ENCODE measurements at regions not wholly inside any gene's neighbourhood (a gene's known extent, or its start where the extent isn't known, plus 50 kb on each side); places are given as distances from the start of the nearest gene placed in this dataset.

- 88 to 95% (median 92%) methylated on average over 36 to 39 of the region's 39 CpGs for WGBS, 3 donors
- H3K4me1 ChIP-seq (ENCODE audit: control insufficient read depth in 3 of 3, insufficient read depth in 2 of 3, low read depth in 1 of 3, low read length in 2 of 3), result peaks cover 0 to 3% (median 0%) of the 10 kb centered on the region in 3 donors
- H3K36me3 ChIP-seq (ENCODE audit: control insufficient read depth in 3 of 3, insufficient read depth in 2 of 3, low read depth in 1 of 3, low read length in 3 of 3), result peaks cover 4 to 84% (median 11%) of the 10 kb centered on the region in 3 donors
- DNase-seq, result no peak
- no peak overlapping the region for H3K27ac ChIP-seq (ENCODE audit: low read depth in 1 of 3, low read length in 2 of 3)
- H3K27me3 ChIP-seq (ENCODE audit: control insufficient read depth in 3 of 3, insufficient read depth in 3 of 3, low read length in 3 of 3), result no peaks in the 10 kb centered on the region
- FAIRE-seq, result no peak
- no peaks in the 10 kb centered on the region for H3K9me3 ChIP-seq (ENCODE audit: control insufficient read depth in 2 of 2, insufficient read depth in 1 of 2, low read depth in 1 of 2, low read length in 1 of 2)
- no peak overlapping the region for H3K4me3 ChIP-seq (ENCODE audit: low read depth in 1 of 3, low read length in 3 of 3)
Observed at GRCh38 chr12:124445121-124445718, 122.2 kb downstream of the NCOR2 start.

- no peaks in the 10 kb centered on the region for H3K9me3 ChIP-seq (ENCODE audit: control insufficient read depth in 2 of 2, insufficient read depth in 1 of 2, low read depth in 1 of 2, low read length in 1 of 2)
- DNase-seq (no peak), FAIRE-seq (no peak)
- no peak overlapping the region for H3K4me3 ChIP-seq (ENCODE audit: low read depth in 1 of 3, low read length in 3 of 3)
- WGBS, 3 donors, result 78 to 83% (median 79%) methylated on average over 9 of the region's 9 CpGs
- no peaks in the 10 kb centered on the region for H3K27me3 ChIP-seq (ENCODE audit: control insufficient read depth in 3 of 3, insufficient read depth in 3 of 3, low read length in 3 of 3)
- peaks cover 0 to 3% (median 0%) of the 10 kb centered on the region in 3 donors for H3K4me1 ChIP-seq (ENCODE audit: control insufficient read depth in 3 of 3, insufficient read depth in 2 of 3, low read depth in 1 of 3, low read length in 2 of 3)
- no peak overlapping the region for H3K27ac ChIP-seq (ENCODE audit: low read depth in 1 of 3, low read length in 2 of 3)
- H3K36me3 ChIP-seq (ENCODE audit: control insufficient read depth in 3 of 3, insufficient read depth in 2 of 3, low read depth in 1 of 3, low read length in 3 of 3), result peaks cover 4 to 80% (median 8%) of the 10 kb centered on the region in 3 donors
Observed at GRCh38 chr12:124443931-124444712, 123.3 kb downstream of the NCOR2 start.

- DNase-seq, result no peak
- no peaks in the 10 kb centered on the region for H3K27me3 ChIP-seq (ENCODE audit: control insufficient read depth in 3 of 3, insufficient read depth in 3 of 3, low read length in 3 of 3)
- H3K4me3 ChIP-seq (ENCODE audit: low read depth in 1 of 3, low read length in 3 of 3), result no peak overlapping the region
- WGBS, 3 donors, result 94 to 95% (median 95%) methylated on average over 29 of the region's 29 CpGs
- H3K4me1 ChIP-seq (ENCODE audit: control insufficient read depth in 3 of 3, insufficient read depth in 2 of 3, low read depth in 1 of 3, low read length in 2 of 3), result peaks cover 0 to 3% (median 0%) of the 10 kb centered on the region in 3 donors
- H3K36me3 ChIP-seq (ENCODE audit: control insufficient read depth in 3 of 3, insufficient read depth in 2 of 3, low read depth in 1 of 3, low read length in 3 of 3), result peaks cover 4 to 73% (median 6%) of the 10 kb centered on the region in 3 donors
- no peaks in the 10 kb centered on the region for H3K9me3 ChIP-seq (ENCODE audit: control insufficient read depth in 2 of 2, insufficient read depth in 1 of 2, low read depth in 1 of 2, low read length in 1 of 2)
- FAIRE-seq, result no peak
- peak overlapping the region in 1 of 3 donors; percentile 81 for H3K27ac ChIP-seq (ENCODE audit: low read depth in 1 of 3, low read length in 2 of 3)
Observed at GRCh38 chr12:124442772-124443445, 124.5 kb downstream of the NCOR2 start.

GRCh38 chr12:124442281-124442680 lies 125.1 kb downstream of the NCOR2 start:
- H3K4me1 ChIP-seq (ENCODE audit: control insufficient read depth in 3 of 3, insufficient read depth in 2 of 3, low read depth in 1 of 3, low read length in 2 of 3), result peaks cover 0 to 3% (median 0%) of the 10 kb centered on the region in 3 donors
- FAIRE-seq (no peak), DNase-seq (no peak)
- no peak overlapping the region for H3K4me3 ChIP-seq (ENCODE audit: low read depth in 1 of 3, low read length in 3 of 3)
- WGBS, 3 donors, result 85 to 96% (median 91%) methylated on average over 6 of the region's 6 CpGs
- peak overlapping the region in 1 of 3 donors; percentile 81 for H3K27ac ChIP-seq (ENCODE audit: low read depth in 1 of 3, low read length in 2 of 3)
- H3K36me3 ChIP-seq (ENCODE audit: control insufficient read depth in 3 of 3, insufficient read depth in 2 of 3, low read depth in 1 of 3, low read length in 3 of 3), result peaks cover 4 to 71% (median 9%) of the 10 kb centered on the region in 3 donors
- no peaks in the 10 kb centered on the region for H3K27me3 ChIP-seq (ENCODE audit: control insufficient read depth in 3 of 3, insufficient read depth in 3 of 3, low read length in 3 of 3)
- no peaks in the 10 kb centered on the region for H3K9me3 ChIP-seq (ENCODE audit: control insufficient read depth in 2 of 2, insufficient read depth in 1 of 2, low read depth in 1 of 2, low read length in 1 of 2)

GRCh38 chr12:124441443-124442194 lies 125.8 kb downstream of the NCOR2 start:
- Histone ChIP-seq H3K27me3 (ENCODE audit: control insufficient read depth in 3 of 3, insufficient read depth in 3 of 3, low read length in 3 of 3) (no peaks in the 10 kb centered on the region), H3K4me1 (ENCODE audit: control insufficient read depth in 3 of 3, insufficient read depth in 2 of 3, low read depth in 1 of 3, low read length in 2 of 3) (peaks cover 0 to 3% (median 0%) of the 10 kb centered on the region in 3 donors), H3K4me3 (ENCODE audit: low read depth in 1 of 3, low read length in 3 of 3) (no peak overlapping the region), H3K36me3 (ENCODE audit: control insufficient read depth in 3 of 3, insufficient read depth in 2 of 3, low read depth in 1 of 3, low read length in 3 of 3) (peaks cover 4 to 75% (median 9%) of the 10 kb centered on the region in 3 donors), H3K9me3 (ENCODE audit: control insufficient read depth in 2 of 2, insufficient read depth in 1 of 2, low read depth in 1 of 2, low read length in 1 of 2) (no peaks in the 10 kb centered on the region), H3K27ac (ENCODE audit: low read depth in 1 of 3, low read length in 2 of 3) (peak overlapping the region in 1 of 3 donors; percentile 83)
- 77 to 93% (median 90%) methylated on average over 18 of the region's 18 CpGs for WGBS, 3 donors
- FAIRE-seq (no peak), DNase-seq (no peak)

GRCh38 chr12:124440841-124441381 lies 126.5 kb downstream of the NCOR2 start:
- H3K4me1 ChIP-seq (ENCODE audit: control insufficient read depth in 3 of 3, insufficient read depth in 2 of 3, low read depth in 1 of 3, low read length in 2 of 3), result peaks cover 0 to 3% (median 0%) of the 10 kb centered on the region in 3 donors
- H3K27ac ChIP-seq (ENCODE audit: low read depth in 1 of 3, low read length in 2 of 3), result peak overlapping the region in 2 of 3 donors; percentile 0 to 83
- 72 to 91% (median 89%) methylated on average over 13 of the region's 13 CpGs for WGBS, 3 donors
- FAIRE-seq (no peak), DNase-seq (no peak)
- peaks cover 4 to 77% (median 9%) of the 10 kb centered on the region in 3 donors for H3K36me3 ChIP-seq (ENCODE audit: control insufficient read depth in 3 of 3, insufficient read depth in 2 of 3, low read depth in 1 of 3, low read length in 3 of 3)
- no peak overlapping the region for H3K4me3 ChIP-seq (ENCODE audit: low read depth in 1 of 3, low read length in 3 of 3)
- H3K27me3 ChIP-seq (ENCODE audit: control insufficient read depth in 3 of 3, insufficient read depth in 3 of 3, low read length in 3 of 3), result no peaks in the 10 kb centered on the region
- H3K9me3 ChIP-seq (ENCODE audit: control insufficient read depth in 2 of 2, insufficient read depth in 1 of 2, low read depth in 1 of 2, low read length in 1 of 2), result no peaks in the 10 kb centered on the region

- Histone ChIP-seq H3K27ac (ENCODE audit: low read depth in 1 of 3, low read length in 2 of 3) (peak overlapping the region in 1 of 3 donors; percentile 45), H3K9me3 (ENCODE audit: control insufficient read depth in 2 of 2, insufficient read depth in 1 of 2, low read depth in 1 of 2, low read length in 1 of 2) (no peaks in the 10 kb centered on the region), H3K36me3 (ENCODE audit: control insufficient read depth in 3 of 3, insufficient read depth in 2 of 3, low read depth in 1 of 3, low read length in 3 of 3) (peaks cover 4 to 77% (median 5%) of the 10 kb centered on the region in 3 donors), H3K4me3 (ENCODE audit: low read depth in 1 of 3, low read length in 3 of 3) (no peak overlapping the region), H3K4me1 (ENCODE audit: control insufficient read depth in 3 of 3, insufficient read depth in 2 of 3, low read depth in 1 of 3, low read length in 2 of 3) (peaks cover 0 to 3% (median 0%) of the 10 kb centered on the region in 3 donors), H3K27me3 (ENCODE audit: control insufficient read depth in 3 of 3, insufficient read depth in 3 of 3, low read length in 3 of 3) (no peaks in the 10 kb centered on the region)
- FAIRE-seq (no peak), DNase-seq (no peak)
- 94 to 96% (median 96%) methylated on average over 13 of the region's 13 CpGs for WGBS, 3 donors
Observed at GRCh38 chr12:124440031-124440626, 127.3 kb downstream of the NCOR2 start.
